GM20431 (cell line): ENCODE measurements at regions not wholly inside any gene's neighbourhood (a gene's known extent, or its start where the extent isn't known, plus 50 kb on each side); places are given as distances from the start of the nearest gene placed in this dataset.
"Not testable (repeated sequence)": the region's sequence is repeated elsewhere in the genome, so short reads cannot be mapped to it uniquely, and the experiment has no call there.

Experiments used
- in situ Hi-C: fragments of 300-500 bp; cut with MseI, MboI; formaldehyde crosslinking; loops from one replicate; pipeline ENCODE4 v1.15.0; 2020; ENCODE audit warnings: low sequenced_read_pairs; ENCODE audit not compliant: unreplicated experiment

DNA sequence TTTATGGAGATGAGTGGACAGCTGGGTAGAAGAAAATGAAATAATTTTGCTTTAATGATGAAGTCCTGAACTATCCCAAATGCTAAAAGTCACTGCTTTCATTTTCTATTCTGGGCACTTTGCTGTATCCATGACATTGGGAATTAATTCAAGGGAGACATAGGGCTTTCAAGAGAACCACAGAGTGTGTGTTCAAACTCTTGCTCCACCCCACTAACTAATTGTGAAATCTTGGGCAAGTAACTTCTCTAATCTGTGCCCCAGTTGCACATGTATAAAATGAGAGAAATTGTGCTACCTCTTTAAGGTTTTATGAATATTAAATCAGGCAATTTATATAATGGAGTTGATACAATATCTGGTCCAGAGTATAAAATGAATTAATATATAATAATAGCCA is 1422.0 kb downstream of the ADGRL3 start:
- in situ Hi-C loops: no loop called here

GRCh38 chr4:62619971-62620370 is 1419.8 kb downstream of the ADGRL3 start:
- in situ Hi-C loops: no loop called here

DNA sequence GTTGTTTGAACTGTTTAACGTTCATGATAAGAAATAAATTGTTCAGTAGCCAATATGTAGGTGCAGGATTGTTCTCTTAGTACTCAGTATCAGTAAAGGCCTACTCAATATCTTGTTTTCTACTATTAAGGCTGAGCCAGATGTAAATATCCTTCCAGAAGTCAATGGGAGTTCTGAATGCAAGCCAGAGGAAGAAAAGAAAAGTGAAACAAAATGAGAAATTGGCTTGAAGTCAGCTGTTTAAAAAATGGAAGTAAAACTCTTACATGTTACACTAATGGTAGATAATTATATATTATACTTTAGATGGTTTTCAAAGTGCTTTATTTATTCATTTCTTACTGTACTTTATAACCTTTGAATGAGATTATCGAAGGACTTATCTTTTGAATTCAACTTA is 1417.9 kb downstream of the ADGRL3 start:
- in situ Hi-C loops: no loop called here

GRCh38 chr4:62601737-62602136 is 1401.6 kb downstream of the ADGRL3 start:
- in situ Hi-C loops: no loop called here

DNA sequence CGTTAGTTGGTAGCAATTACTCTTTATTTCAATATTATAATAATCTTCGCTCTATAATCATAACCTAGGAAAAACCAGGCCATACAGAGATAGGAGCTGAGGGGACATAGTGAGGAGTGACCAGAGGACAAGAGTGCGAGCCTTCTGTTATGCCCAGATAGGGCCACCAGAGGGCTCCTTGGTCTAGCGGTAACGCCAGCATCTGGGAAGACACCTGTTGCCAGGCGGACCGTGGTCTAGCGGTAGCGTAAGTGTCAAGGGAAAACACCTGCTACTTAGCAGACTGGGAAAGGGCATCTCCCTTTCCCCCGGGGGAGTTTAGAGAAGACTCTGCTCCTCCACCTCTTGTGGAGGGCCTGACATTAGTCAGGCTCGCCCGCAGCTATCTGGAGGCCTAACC is 1395.1 kb downstream of the ADGRL3 start:
- in situ Hi-C loops: not testable (repeated sequence)

- in situ Hi-C loops: no loop called here
Observed at GRCh38 chr4:62591756-62592155, 1391.6 kb downstream of the ADGRL3 start.

- in situ Hi-C loops: no loop called here
Observed at GRCh38 chr4:62588671-62589070, 1388.5 kb downstream of the ADGRL3 start.

DNA sequence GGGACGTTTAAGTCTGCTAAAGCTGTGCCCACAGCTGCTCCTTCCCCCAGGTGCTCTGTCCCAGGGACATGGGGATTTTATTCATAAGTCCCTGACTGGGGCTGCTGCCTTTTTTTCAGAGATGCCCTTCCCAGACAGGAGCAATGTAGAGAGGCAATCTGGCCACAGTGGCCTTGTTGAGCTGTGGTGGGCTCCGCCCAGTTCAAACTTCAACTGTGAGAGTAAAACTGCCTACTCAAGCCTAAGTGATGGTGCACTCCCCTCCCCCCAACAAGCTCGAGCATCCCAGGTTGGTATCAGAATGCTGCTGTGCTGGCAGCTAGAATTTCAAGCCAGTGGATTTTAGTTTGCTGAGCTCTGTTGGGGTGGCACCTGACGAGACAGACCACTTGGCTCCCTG is 1371.4 kb downstream of the ADGRL3 start:
- in situ Hi-C loops: no loop called here

- in situ Hi-C loops: no loop called here
Observed at GRCh38 chr4:62560858-62561257, 1360.7 kb downstream of the ADGRL3 start.

- in situ Hi-C loops: no loop called here
Observed at GRCh38 chr4:62550121-62550520, 1350.0 kb downstream of the ADGRL3 start.

DNA sequence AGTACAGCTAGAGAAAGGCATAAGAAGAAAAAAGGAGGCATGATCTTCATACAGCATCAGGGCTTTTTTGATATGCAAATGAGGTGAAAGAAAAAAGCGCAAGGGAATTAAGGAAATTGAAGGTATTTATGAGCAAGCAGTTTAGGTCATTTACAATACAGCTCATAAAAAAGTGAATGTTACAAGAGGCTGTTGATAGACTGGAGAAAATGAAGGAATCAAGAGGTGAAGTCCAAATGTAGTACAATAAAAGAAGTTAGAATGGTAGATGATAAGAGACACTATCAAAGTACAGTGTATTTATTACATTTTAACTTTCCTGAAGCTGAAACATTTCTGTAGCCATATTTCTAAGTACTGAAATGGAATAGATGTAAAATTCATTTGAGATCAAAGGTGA is 1349.5 kb downstream of the ADGRL3 start:
- in situ Hi-C loops: no loop called here

DNA sequence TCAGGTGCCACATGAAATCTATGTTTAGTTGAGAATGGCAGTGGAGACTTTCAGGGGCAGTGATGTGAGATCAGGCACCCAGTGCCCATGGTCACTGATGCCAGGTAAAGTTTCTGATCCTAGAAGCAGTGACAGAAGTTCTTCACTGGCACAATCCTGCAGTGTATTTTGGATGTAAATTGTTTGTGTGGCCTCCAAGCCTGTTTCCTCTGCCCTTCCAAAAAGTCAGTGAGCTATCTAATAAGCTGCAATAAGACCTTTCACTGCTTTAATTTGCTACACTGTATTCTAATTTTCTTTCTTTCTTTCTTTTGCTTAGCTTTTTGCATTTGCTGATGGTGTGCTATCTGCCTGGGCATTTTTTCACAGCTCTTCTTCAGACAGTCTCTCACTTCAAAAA is 1348.6 kb downstream of the ADGRL3 start:
- in situ Hi-C loops: no loop called here

DNA sequence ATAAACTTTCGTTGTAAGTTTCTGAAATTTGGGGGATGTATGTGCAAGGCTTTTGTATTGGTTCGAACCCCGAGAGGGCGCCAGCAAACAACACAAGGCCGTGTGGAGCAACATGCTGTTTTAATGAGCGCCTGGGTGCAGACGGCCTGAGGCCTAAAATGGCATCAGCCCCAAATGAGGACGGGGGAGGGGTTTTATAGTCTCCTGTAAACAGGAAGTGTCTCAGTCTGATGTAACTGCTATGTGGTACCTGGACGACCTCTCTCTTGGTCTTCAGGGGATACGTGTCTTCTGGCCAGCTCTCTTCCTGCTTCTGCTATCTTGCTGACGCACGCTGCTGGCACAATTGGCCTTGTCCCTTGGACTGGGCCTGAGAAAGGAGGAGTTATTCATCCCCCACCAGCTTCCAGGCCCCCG is 1348.0 kb downstream of the ADGRL3 start:
- in situ Hi-C loops: no loop called here

DNA sequence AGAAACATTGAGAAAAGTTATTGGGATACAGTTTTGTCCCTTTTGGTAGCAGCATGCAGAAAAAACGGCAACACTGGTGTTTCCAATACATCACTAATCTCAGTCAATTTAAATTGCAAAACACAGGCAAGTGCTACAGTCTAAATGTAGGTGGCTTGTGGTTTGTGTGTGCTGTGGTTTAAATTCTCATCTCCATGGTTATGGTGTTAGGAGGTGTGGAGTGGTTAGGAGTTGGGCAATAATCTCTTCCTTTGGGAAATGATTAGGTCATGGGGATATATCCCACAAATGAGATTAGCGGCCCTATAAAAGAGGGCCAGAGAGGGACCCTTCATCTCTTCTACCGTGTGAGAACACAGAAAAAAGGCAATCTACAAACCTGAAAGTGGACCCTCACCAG is 1344.3 kb downstream of the ADGRL3 start:
- in situ Hi-C loops: no loop called here

- in situ Hi-C loops: no loop called here
Observed at GRCh38 chr4:62543002-62543401, 1342.9 kb downstream of the ADGRL3 start.

GRCh38 chr4:62533573-62533972 is 1333.4 kb downstream of the ADGRL3 start:
- in situ Hi-C loops: no loop called here

GRCh38 chr4:62531731-62532130 is 1331.6 kb downstream of the ADGRL3 start:
- in situ Hi-C loops: no loop called here

DNA sequence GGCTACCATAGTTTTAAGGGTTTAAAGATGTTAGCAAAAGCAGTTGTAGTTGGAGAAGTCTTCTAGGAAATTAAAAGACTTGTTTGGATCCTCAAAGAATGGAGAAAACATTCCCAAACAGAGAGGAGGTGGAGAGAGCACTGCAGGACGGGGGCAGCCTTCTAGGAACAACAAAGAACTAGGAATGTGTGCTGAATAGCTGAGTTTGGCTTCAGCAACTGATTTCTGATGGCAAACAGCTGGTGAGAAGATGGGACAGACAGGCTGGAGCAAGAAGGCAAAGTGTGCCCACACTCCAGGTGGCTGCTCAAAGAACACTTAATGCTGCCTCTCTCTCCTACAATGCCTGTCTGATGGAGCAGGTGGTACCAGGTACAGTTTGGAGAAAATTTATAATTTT is 1331.1 kb downstream of the ADGRL3 start:
- in situ Hi-C loops: no loop called here

GRCh38 chr4:62528874-62529273 is 1328.7 kb downstream of the ADGRL3 start:
- in situ Hi-C loops: no loop called here

- in situ Hi-C loops: no loop called here
Observed at GRCh38 chr4:62526671-62527070, 1326.5 kb downstream of the ADGRL3 start.

- in situ Hi-C loops: no loop called here
Observed at GRCh38 chr4:62523256-62523655, 1323.1 kb downstream of the ADGRL3 start.

- in situ Hi-C loops: no loop called here
Observed at GRCh38 chr4:62522273-62522672, 1322.1 kb downstream of the ADGRL3 start.

DNA sequence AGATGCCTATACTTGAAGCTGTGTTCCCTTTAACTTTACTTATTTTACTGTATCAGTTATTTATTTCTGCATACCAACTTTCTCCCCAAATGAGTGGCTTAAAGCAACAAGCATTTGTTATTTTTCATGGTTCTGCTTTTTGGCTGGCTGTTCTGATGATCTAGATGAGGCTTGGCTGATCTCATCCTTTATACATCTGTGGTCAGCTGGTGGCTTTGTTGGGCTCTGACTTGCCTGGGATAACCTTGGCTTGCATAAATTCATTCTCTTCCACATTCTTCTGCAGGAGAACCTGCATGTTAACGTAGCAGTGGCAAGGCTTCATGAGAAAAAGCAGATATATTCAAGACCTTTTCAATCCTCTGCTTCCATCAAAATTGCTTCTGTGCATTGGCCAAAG is 1317.6 kb downstream of the ADGRL3 start:
- in situ Hi-C loops: no loop called here
